ENCODE measurements at regions not wholly inside any gene's neighbourhood (a gene's known extent, or its start where the extent isn't known, plus 50 kb on each side); places are given as distances from the start of the nearest gene placed in this dataset.

- TF ChIP-seq ZNF274 (IDR thresholded peaks at IDR 0.05; ENCODE audit: low read depth, low read length) (no peak), SUZ12 (IDR thresholded peaks at IDR 0.05; ENCODE audit: extremely low read depth, insufficient read depth, insufficient read length) (no peak)
These were observed 208.0 kb upstream of the GALNT2 start for GRCh38 chr1:229859026-229859425.

All from NT2/D1 (cell line).